GM12891 (cell line): ENCODE measurements at regions not wholly inside any gene's neighbourhood (a gene's known extent, or its start where the extent isn't known, plus 50 kb on each side); places are given as distances from the start of the nearest gene placed in this dataset.

ENCODE experiments used
- DNase-seq: peaks from one replicate; pipeline ENCODE4 v3.0.0; 2011; ENCODE audit warnings: low spot score; ENCODE audit not compliant: insufficient read length
- FAIRE-seq: peaks from 2 replicates; lab custom pipeline; 2011; peaks lifted over from hg19 to GRCh38; lab: Jason Lieb, UNC
- PAX5 ChIP-seq: IDR thresholded peaks from 2 replicates; pipeline ENCODE4 v1.6.1; 2011; ENCODE audit warnings: low read length, moderate library complexity, mild to moderate bottlenecking; ENCODE audit not compliant: insufficient read depth, severe bottlenecking
- POLR2A ChIP-seq: IDR thresholded peaks from 2 replicates; pipeline ENCODE4 v1.6.1; 2011; ENCODE audit warnings: low read depth, low read length, control low read depth
- POLR2AphosphoS5 ChIP-seq: IDR thresholded peaks from 2 replicates; pipeline ENCODE4 v1.6.1; 2011; ENCODE audit warnings: low read depth, low read length, control low read depth
- POU2F2 ChIP-seq: IDR thresholded peaks from 2 replicates; pipeline ENCODE4 v1.6.1; 2011; ENCODE audit warnings: low read depth, mild to moderate bottlenecking, control low read depth, low read length, moderate library complexity
- SPI1 ChIP-seq: IDR thresholded peaks from 2 replicates; pipeline ENCODE4 v1.6.1; 2011; ENCODE audit warnings: low read depth, low read length, control low read depth
- TAF1 ChIP-seq: IDR thresholded peaks from 2 replicates; pipeline ENCODE4 v1.6.1; 2011; ENCODE audit warnings: low read depth, low read length, control low read depth

- DNase-seq (no peak), FAIRE-seq (no peak)
These were observed 378.3 kb upstream of the PRICKLE1 start for GRCh38 chr12:42967850-42968249.

GRCh38 chr12:42963988-42964387, 374.4 kb upstream of the PRICKLE1 start:
- TF ChIP-seq TAF1 (no peak), PAX5 (no peak), POLR2AphosphoS5 (no peak), POLR2A (no peak), SPI1 (no peak), POU2F2 (no peak)
- FAIRE-seq (no peak), DNase-seq (no peak)

More at GRCh38 chr12:42967850-42968249, 378.3 kb upstream of the PRICKLE1 start:
- no peak for TF ChIP-seq POLR2A
- TF ChIP-seq PAX5, result no peak
- no peak for TF ChIP-seq TAF1
- no peak for TF ChIP-seq POU2F2
- TF ChIP-seq POLR2AphosphoS5, result no peak
- no peak for TF ChIP-seq SPI1

GRCh38 chr12:42962384-42962783, 372.8 kb upstream of the PRICKLE1 start:
- TF ChIP-seq PAX5 (no peak), SPI1 (no peak), POU2F2 (no peak), POLR2AphosphoS5 (no peak), TAF1 (no peak), POLR2A (no peak)
- DNase-seq (no peak), FAIRE-seq (no peak)

GRCh38 chr12:42961395-42961794, 371.8 kb upstream of the PRICKLE1 start:
- FAIRE-seq, result no peak
- no peak for DNase-seq
- TF ChIP-seq PAX5 (no peak), POU2F2 (no peak), POLR2AphosphoS5 (no peak), TAF1 (no peak), SPI1 (no peak), POLR2A (no peak)

GRCh38 chr12:42960087-42960527, 370.6 kb upstream of the PRICKLE1 start:
- no peak for TF ChIP-seq PAX5
- no peak for TF ChIP-seq POLR2AphosphoS5
- no peak for TF ChIP-seq POLR2A
- no peak for TF ChIP-seq TAF1
- TF ChIP-seq SPI1, result no peak
- TF ChIP-seq POU2F2, result no peak
- FAIRE-seq (no peak), DNase-seq (no peak)

- TF ChIP-seq POLR2AphosphoS5, result no peak
- TF ChIP-seq POU2F2, result no peak
- no peak for TF ChIP-seq TAF1
- no peak for TF ChIP-seq PAX5
- no peak for TF ChIP-seq SPI1
- DNase-seq (no peak), FAIRE-seq (no peak)
These were observed 368.7 kb upstream of the PRICKLE1 start for GRCh38 chr12:42958291-42958674.

GRCh38 chr12:42957561-42958290, 368.2 kb upstream of the PRICKLE1 start:
- TF ChIP-seq SPI1 (no peak), POLR2A (no peak), PAX5 (no peak), TAF1 (no peak), POLR2AphosphoS5 (no peak), POU2F2 (no peak)
- FAIRE-seq (no peak), DNase-seq (no peak)

GRCh38 chr12:42957136-42957535, 367.6 kb upstream of the PRICKLE1 start:
- TF ChIP-seq POLR2A (no peak), POU2F2 (no peak), TAF1 (no peak), SPI1 (no peak), POLR2AphosphoS5 (no peak), PAX5 (no peak)
- FAIRE-seq, result no peak

GRCh38 chr12:42953021-42953420, 363.5 kb upstream of the PRICKLE1 start:
- no peak for DNase-seq
- no peak for TF ChIP-seq TAF1
- no peak for TF ChIP-seq SPI1
- TF ChIP-seq POU2F2, result no peak
- no peak for TF ChIP-seq POLR2A
- TF ChIP-seq POLR2AphosphoS5, result no peak
- TF ChIP-seq PAX5, result no peak
- no peak for FAIRE-seq

More at GRCh38 chr12:42957136-42957535, 367.6 kb upstream of the PRICKLE1 start:
- DNase-seq, result no peak
